ENCODE measurements at regions not wholly inside any gene's neighbourhood (a gene's known extent, or its start where the extent isn't known, plus 50 kb on each side); places are given as distances from the start of the nearest gene placed in this dataset.

GRCh38 chr1:73327998-73328397 is 870.0 kb downstream of the LRRIQ3 start:
- H3K4me2 ChIP-seq (ENCODE audit: insufficient read depth, low read length) = no peak overlapping the region
- intact Hi-C loops (cut with micrococcal nuclease) = no loop called here

GRCh38 chr1:73327180-73327793 is 870.7 kb downstream of the LRRIQ3 start:
- no TSS peak for BruUV-seq (replicated peaks)
- CTCF ChIA-PET = no interaction called here
- intact Hi-C loops (cut with micrococcal nuclease) (no loop called here), dilution Hi-C loops (cut with MboI; ENCODE audit: extremely low pct_ligation_motif_present, low sequenced_read_pairs) (no loop called here)
- Histone ChIP-seq H3K9me1 (replicated peaks; ENCODE audit: control insufficient read depth, extremely low read depth, insufficient read depth, low read length) (no peaks in the 10 kb centered on the region), H3K9me3 (replicated peaks; ENCODE audit: control insufficient read depth, insufficient read depth, low read length) (peaks cover 4% of the 10 kb centered on the region), H4K20me1 (replicated peaks; ENCODE audit: control insufficient read depth, extremely low read depth, insufficient read depth, low read length) (no peaks in the 10 kb centered on the region), H3K79me2 (ENCODE audit: control insufficient read depth, insufficient read depth, low read length) (no peaks in the 10 kb centered on the region), H2AFZ (ENCODE audit: low read depth, low read length) (no peak overlapping the region), H3K27ac (ENCODE audit: insufficient read depth, low read depth, low read length) (no peak overlapping the region), H3K9ac (replicated peaks; ENCODE audit: extremely low read depth, insufficient read depth, low read length) (no peak overlapping the region), H3K27me3 (ENCODE audit: control insufficient read depth in 2 of 2, insufficient read depth in 2 of 2, low read length in 2 of 2) (no peaks in the 10 kb centered on the region), H3K36me3 (ENCODE audit: control insufficient read depth in 2 of 2, extremely low read depth in 1 of 2, insufficient read depth in 2 of 2, low read length in 2 of 2) (no peaks in the 10 kb centered on the region), H3K4me3 (replicated peaks in 1 of 3; ENCODE audit: insufficient read depth in 1 of 3, low read depth in 1 of 3, low read length in 3 of 3) (no peak overlapping the region), H3K4me1 (ENCODE audit: control insufficient read depth, extremely low read depth, insufficient read depth, low read length) (no peaks in the 10 kb centered on the region), H3K4me2 (ENCODE audit: insufficient read depth, low read length) (no peak overlapping the region)
- POLR2A ChIA-PET = no interaction called here
- FAIRE-seq = no peak
- DNase-seq (ENCODE audit: low read depth, low spot score) = no peak
- TF ChIP-seq, protein P1, sequence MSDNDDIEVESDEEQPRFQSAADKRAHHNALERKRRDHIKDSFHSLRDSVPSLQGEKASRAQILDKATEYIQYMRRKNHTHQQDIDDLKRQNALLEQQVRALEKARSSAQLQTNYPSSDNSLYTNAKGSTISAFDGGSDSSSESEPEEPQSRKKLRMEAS (IDR thresholded peaks at IDR 0.05; ENCODE audit: insufficient read depth, insufficient read length) = no peak
- no peak for TF ChIP-seq MYC (IDR thresholded peaks at IDR 0.05; ENCODE audit: low read depth, low read length)

More at GRCh38 chr1:73327998-73328397, 870.0 kb downstream of the LRRIQ3 start:
- no peak overlapping the region for H3K27ac ChIP-seq (ENCODE audit: insufficient read depth, low read depth, low read length)
- no TSS peak for BruUV-seq (replicated peaks)
- POLR2A ChIA-PET = no interaction called here
- H3K27me3 ChIP-seq (ENCODE audit: control insufficient read depth in 2 of 2, insufficient read depth in 2 of 2, low read length in 2 of 2) = no peaks in the 10 kb centered on the region
- FAIRE-seq (no peak), DNase-seq (ENCODE audit: low read depth, low spot score) (no peak)
- no peaks in the 10 kb centered on the region for H3K9me1 ChIP-seq (replicated peaks; ENCODE audit: control insufficient read depth, extremely low read depth, insufficient read depth, low read length)
- no peak overlapping the region for H2AFZ ChIP-seq (ENCODE audit: low read depth, low read length)
- dilution Hi-C loops (cut with MboI; ENCODE audit: extremely low pct_ligation_motif_present, low sequenced_read_pairs) = no loop called here
- H3K36me3 ChIP-seq (ENCODE audit: control insufficient read depth in 2 of 2, extremely low read depth in 1 of 2, insufficient read depth in 2 of 2, low read length in 2 of 2) = no peaks in the 10 kb centered on the region
- no peak overlapping the region for H3K4me3 ChIP-seq (replicated peaks in 1 of 3; ENCODE audit: insufficient read depth in 1 of 3, low read depth in 1 of 3, low read length in 3 of 3)
- no peaks in the 10 kb centered on the region for H4K20me1 ChIP-seq (replicated peaks; ENCODE audit: control insufficient read depth, extremely low read depth, insufficient read depth, low read length)
- no peaks in the 10 kb centered on the region for H3K4me1 ChIP-seq (ENCODE audit: control insufficient read depth, extremely low read depth, insufficient read depth, low read length)
- peaks cover 4% of the 10 kb centered on the region for H3K9me3 ChIP-seq (replicated peaks; ENCODE audit: control insufficient read depth, insufficient read depth, low read length)
- CTCF ChIA-PET = no interaction called here
- no peaks in the 10 kb centered on the region for H3K79me2 ChIP-seq (ENCODE audit: control insufficient read depth, insufficient read depth, low read length)
- TF ChIP-seq GATA2 (IDR thresholded peaks at IDR 0.05; ENCODE audit: insufficient read depth, insufficient read length, low read depth, low read length) (no peak), JUN (IDR thresholded peaks at IDR 0.05; ENCODE audit: borderline replicate concordance, insufficient read depth, insufficient read length, low read depth) (no peak), EZH2 (IDR thresholded peaks at IDR 0.05; ENCODE audit: borderline replicate concordance, low read depth, low read length, severe bottlenecking) (no peak), POLR2A (IDR thresholded peaks at IDR 0.05; ENCODE audit: low read depth, low read length) (no peak)
- no peak overlapping the region for H3K9ac ChIP-seq (replicated peaks; ENCODE audit: extremely low read depth, insufficient read depth, low read length)

Measured in endothelial cell of umbilical vein (primary cell).